NCI-H345 treated with DMSO at 0.1 percent for 48 hours (cell line): ENCODE measurements at regions not wholly inside any gene's neighbourhood (a gene's known extent, or its start where the extent isn't known, plus 50 kb on each side); places are given as distances from the start of the nearest gene placed in this dataset.
"Not testable (repeated sequence)": the region's sequence is repeated elsewhere in the genome, so short reads cannot be mapped to it uniquely, and the experiment has no call there.

Source experiments
- DNase-seq: peaks from one replicate; lab custom pipeline; 2025; ENCODE audit not compliant: unreplicated experiment; lab: John Stamatoyannopoulos, UW

DNA sequence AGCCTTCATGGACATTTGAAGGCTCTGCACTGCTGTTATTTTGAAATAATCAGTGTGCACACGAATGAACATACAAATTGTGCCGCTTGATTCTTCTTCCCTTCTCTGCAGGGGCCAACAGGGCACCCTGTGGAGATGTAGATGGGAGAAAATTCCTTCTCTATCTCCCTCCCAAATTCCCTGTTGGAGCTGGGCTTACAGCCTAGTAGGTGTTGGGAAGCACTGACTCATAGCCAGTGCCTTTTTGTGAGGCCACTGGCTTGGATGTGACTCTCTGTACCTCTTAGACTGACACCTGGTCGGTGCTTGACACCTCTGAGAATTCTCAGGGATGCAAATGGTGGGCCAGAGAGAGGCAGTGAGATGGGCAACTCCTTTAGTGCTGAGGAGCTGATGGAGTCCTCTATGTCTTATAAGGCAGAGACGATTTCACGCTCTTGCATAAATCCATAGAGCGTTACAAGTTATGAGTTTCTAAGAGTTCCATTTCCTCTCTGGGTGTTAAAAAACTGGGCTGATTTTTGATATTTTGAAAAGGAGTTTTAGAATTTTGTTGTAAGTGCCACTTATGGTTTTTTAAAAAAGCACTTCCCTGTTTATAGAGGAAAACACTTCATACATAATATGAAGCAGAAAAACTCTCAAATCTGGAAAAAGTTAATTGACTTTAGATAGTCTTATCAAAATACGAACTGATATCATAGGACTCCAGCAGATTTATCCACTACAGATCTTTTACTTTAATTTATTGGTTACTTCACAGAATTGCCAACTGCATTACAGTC lies 89.8 kb upstream of the MAP3K7 start:
- no peak for DNase-seq

DNA sequence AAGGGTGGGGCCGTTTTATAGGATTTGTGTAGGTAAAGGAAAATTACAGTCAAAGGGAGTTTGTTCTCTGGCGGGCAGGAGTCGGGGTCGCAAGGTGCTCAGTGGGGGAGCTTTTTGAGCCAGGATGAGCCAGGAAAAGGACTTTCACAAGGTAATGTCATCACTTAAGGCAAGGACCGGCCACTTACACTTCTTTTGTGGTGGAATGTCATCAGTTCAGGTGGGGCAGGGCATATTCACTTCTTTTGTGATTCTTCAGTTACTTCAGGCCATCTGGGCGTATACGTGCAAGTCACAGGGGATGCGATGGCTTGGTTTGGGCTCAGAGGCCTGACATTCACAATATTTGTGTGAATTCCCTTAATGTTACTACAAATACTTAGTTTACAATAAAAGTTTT lies 88.2 kb upstream of the MAP3K7 start:
- DNase-seq, result not testable (repeated sequence)

DNA sequence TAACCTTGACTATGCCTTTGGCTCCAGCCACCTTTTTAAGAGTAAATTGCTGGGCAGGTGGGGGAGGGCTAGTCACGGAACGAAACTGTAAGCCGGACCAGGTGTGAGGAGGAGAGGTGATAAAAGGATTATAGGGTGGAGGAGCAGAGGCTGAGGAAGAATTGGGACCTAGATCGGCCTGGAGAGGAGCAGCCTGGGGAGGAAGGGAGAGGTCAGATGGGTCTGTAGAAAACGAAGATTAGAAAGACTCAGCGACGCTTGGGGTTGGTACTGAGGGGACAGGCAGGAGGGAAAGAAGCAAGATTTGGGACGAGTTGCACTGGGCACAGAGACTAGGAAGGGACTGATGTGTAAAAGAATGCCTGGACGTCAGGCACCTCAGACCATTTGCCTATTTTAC lies 87.2 kb upstream of the MAP3K7 start:
- not testable (repeated sequence) for DNase-seq

DNA sequence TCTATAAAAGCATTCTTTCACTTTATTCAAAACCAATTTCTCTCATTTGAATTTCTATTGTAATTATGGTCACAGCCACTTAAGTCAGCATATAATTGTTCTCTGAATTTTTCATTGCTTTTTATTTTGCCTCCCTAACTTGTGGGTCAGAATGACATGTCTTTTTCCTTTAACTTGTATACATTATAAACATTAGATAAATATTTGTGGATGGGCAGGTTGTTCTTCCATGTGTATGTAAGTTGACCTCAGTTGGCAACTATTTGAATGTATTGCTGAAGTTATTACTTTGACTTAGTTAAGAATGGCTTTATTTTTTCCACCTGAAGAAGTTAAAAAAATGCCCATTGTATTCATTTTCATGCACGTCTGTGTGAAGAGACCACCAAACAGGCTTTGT lies 83.0 kb upstream of the MAP3K7 start:
- DNase-seq, result no peak

DNA sequence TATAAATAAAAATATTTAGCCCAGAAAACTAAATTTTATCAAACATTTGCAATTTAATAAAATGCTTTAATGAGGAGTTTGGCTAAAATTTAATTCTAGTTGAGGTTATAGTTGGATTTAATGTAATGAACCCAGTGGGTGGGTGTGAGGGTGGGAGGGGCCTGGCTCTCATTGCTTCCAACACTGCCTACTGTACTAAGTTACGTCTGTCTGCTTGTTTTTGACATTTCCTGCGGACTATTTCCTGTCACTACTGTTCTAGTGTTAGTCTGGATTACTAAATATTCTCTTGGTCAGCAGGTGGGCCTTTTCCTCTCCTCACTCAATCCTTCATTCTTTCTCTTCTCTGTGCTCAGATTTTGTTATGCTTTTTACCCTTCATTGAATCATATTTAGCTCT lies 82.5 kb upstream of the MAP3K7 start:
- DNase-seq, result no peak

DNA sequence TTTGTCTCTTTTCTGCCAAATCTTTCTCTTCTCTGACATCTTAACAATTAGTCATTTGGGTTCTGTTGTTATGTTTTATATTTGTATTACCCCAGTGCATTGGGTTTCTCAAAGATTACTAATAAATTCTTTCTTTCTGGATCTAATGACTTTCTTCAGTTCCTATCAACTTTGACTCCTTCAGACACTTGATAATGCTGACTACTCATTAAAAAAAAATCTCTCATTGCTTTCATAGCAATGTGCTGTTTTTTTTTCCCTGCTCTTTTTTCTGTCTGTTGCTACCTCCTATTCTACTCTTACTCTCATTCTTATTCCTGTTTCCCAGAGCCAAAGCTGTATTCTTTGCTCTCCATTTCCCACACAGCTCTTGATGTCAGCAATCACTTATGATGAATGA lies 81.3 kb upstream of the MAP3K7 start:
- DNase-seq, result no peak

DNA sequence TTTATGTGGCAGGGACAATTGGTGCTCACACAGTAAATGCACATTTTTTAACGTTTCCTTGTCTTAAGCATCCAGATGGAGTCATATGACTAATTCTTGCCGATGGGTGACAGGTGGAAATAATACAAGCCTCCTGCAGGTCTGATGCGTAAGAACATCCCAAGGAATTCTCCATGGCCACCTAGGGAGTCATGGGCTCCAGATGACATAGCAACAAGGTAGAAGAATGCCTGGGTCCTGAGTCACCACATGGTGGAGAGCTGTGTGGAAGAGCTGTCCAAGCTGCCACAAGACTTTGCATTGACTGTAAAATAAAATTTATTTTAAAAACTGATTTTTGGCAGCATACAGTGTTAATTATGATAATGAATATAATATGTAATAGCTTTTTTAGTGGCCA lies 77.0 kb upstream of the MAP3K7 start:
- DNase-seq, result no peak

DNA sequence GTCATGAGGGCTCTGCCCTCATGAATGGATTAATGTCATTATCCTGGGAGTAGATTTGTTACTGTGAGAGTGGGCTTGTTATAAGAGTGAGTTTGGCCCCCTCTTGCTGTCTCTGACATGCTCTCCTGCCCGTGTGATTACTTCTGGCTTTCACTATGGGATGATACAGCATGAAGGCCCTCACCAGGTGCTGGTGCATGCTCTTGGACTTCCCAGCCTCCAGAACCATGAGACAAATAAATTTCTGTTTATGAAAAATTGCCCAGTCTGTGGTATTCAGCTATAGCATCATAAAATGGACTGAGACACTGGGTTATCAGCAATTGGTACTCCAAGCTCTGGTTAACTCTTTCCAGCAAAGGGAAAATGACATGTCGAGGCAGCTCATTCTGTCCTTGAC lies 76.2 kb upstream of the MAP3K7 start:
- no peak for DNase-seq

DNA sequence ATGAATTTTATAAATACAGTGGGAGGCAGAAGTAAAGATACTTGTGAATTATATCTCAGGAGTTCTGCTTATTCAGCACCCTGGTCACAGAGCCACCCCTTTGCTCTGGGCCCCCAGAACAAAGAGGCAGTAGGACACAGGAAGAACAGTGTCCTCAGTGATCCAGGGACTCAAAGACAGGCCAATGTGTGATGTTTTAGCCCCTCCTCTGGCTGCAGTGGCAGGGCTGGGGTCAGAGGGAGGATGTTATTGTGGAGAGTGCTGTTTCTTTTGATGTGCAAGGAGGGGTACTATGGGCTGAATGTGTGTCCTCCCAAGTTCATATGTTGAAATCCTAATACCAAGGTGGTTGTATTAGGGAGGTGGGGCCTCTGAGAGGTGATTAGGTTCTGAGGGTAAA lies 74.1 kb upstream of the MAP3K7 start:
- no peak for DNase-seq

DNA sequence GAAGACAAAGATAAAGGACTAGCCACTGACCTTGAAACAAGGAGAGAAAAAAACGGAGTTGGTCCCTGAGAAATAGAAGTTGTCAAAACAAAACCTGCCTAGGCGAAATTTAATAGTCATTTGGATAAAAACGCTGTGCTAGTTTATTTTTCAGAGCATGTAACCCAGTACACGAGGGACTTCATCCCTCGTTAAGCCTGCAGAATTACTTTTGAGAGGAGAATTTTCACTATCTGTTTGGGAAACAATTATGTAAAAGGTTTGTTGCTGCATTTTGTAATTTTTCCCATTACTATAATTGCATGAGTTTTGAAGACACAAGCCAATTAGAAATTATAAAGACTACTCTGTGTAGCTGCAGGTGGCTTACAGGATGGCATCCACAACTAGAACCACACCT lies 71.6 kb upstream of the MAP3K7 start:
- no peak for DNase-seq

DNA sequence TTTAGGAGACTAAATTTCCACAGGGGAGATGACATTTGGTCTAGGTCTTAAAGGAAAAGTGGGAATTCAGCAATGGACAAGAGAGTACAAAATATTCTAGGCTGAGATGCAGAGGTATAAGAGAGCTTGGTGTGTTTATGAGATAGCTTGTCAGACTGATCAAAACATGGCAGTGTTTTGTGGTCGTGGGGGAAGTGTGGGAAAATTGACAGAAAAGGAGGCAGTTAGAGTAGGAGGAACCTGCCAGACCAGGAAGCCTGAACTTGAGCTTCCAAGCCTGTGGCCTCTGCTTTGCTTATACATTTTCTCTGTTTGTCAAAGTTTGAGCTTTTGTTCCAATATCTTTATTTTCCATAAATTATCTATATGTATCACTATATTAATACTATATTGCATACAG lies 69.5 kb upstream of the MAP3K7 start:
- DNase-seq, result no peak

DNA sequence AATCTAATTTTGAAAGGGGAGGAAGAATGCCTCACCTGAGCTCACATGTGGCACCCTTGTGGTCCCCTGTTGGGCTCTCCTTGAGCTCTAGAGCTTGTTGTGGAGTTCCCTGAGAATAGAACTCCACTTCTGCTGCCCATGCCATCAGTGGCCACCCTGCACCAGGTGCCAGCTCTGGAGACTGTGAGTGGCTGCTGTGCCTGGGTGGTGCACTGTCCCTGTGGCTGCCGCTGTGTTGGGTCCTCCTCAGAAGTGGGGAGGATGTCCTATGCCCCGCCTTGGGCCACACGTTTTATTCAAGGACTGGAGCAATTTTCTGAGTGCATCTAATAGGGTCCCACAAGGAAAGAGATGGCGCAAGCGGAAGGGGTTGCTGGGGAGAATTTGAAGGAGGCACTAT lies 67.9 kb upstream of the MAP3K7 start:
- no peak for DNase-seq

DNA sequence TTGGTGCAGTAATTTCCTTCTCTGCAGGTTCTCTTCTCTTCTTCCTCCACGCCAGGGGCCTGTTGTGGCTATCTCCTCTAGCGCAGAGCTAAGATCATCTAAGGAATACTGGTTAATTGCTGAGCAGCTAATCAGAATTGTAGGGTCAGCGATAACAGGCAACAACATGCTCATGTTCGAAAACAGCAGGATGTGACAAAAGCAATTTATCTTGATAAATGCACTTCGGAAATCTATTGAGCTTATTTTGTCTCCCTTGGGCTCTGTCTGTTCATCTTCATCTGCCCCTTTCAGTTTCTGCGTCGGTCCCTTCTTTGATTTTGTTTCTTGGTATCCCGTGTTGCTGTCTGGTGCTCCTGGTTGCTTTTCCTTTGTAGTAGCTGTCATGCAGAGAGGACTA lies 67.3 kb upstream of the MAP3K7 start:
- no peak for DNase-seq

DNA sequence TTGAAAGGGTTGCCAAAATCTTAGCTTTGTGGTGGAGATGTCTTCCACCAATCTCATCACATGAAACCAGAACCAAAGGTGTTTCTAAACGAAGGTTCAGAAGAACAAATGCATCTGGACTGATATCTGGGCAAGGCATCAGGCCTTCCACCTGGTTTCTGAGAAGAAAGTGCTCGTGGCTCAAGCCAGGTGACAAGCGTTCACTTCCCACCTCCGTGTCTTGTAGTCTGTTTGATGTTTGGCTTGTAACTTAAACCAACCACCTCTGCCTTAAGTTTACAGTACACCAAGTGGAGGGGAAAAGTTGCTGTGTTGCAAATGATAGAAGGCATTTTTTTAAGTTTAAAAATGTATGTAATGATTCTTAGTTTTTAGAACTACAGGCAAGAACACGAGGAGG lies 66.9 kb upstream of the MAP3K7 start:
- no peak for DNase-seq

DNA sequence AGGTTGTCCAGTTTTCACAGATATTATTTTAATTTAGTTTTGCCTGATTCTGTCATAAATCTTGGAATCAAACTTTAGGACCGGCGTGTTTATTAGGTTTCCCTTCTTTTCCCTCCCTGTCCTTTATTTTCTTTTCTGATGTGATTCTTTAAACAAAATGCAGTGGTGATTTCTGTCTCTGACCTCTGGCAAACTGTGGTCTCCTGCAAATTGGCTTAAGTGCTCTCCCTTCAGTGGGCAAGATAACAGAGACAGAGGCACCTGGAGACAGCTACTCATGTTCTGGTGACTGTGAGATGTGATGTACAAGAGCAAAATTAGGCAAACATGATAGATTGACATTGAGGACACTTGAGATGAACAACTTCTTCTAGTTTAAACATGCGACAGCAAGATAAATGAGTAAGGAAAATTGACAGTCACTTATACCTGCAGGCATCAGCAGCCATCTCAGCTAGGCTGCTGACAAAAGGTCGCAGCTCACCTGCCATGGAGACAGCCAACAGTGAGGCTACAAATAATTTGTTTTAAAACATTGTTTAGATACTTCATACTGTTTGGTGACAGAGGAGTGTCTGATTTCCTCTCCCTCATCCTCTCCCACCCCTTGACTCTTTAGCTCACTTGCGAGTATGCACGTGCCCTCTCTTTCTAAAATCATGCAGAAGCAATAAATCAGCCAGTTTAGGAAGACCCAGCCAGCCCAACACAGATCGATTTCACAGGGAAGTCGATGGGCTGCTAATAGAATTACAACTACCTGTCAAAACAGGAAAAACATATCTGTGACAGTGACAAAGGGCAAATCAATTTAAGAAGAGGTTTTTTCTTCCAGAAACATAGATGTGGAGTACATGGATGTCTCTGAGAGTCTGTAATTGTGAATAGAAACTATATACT lies 63.4 kb upstream of the MAP3K7 start:
- peak; percentile 83 for DNase-seq

DNA sequence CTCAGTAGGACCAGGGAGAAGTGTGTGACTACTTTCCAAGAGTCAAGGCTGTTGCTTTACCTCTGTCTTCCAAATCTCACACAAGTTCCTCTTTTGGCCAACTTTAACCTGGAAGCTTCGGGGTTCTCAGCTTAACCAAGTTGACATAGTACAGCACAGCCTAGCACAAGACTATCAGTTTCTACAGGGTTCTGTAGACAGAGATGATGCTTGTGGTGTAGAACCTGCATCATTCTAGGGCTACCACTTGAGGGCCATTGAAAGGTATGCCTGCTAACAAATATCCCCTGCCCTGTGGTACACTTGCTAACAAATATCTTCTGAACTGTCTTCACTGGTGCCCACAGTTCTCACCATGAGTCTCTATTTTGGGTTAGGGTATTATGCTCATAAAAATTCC lies 62.0 kb upstream of the MAP3K7 start:
- DNase-seq, result no peak

DNA sequence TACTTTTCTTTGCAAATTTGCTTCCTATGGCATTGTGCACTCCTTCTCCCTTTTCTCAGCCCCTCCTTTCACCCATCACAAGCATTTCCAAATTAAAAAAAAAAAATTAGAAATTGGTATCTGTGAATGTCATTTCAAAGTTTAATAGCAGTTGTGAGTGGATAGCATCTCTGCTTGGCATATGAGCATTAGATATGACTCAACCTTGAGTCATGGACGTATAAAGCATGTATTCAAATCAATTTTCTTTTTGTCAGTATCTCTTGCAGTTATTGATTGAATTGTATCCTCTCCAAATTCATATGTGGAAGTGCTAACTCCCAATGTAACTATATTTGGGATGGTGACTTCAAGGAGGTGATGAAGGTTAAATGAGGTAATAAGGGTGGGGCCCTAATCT lies 60.1 kb upstream of the MAP3K7 start:
- DNase-seq, result no peak

DNA sequence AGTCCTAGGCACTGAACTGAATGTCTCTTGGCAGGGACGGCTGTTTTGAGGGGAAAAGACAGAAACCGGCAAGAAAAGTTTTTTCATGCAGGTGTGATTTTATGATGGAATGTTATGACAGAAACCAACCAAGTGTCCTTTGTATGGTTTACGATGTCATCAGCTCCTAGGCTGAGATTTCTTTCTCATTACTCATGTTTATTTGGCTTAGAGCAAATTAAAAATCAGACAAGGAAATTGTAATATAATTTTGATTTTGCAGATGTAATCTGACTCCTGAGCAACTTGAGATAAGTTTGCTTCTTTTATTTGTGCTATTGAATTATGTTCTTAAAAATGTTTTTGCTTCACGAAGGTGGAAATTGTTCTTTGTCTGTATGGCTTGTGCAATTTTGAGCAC lies 58.8 kb upstream of the MAP3K7 start:
- DNase-seq, result no peak

DNA sequence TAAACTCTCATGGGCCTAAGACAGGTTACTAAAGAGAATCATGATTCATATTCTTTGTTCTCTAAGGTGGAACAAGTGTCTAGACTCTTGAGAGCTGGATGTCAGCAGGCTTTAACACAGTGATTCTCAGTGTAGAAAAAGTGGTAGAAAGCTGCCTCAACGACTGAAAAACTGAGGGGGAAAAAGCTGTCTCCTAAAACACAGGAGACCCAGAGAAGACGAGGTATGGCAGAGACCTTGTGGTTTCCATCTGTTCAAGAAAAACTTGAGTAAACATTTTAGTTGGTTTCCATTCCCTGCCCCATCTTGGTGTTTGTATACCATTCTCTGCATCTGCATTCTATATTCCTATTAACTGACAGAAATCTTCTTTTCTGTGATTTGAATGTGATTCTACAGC lies 57.6 kb upstream of the MAP3K7 start:
- no peak for DNase-seq

DNA sequence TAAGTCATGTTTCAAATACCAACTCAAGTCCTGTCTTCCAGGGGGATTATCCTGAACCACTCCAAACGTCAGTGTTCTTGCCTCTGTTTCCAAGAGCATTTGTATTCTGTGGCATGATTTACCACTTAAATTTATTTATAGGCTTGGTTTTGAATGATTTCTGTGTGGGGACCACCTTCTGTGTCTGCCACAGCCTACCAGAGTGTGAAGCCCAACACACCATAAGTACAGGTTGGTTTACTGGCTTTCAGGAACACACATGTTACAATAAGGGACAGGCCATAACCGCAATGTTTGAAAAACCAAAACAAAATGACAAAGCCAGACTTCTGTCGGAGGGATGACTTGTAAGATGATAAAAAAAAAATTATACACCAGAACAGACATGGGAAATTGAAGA lies 56.5 kb upstream of the MAP3K7 start:
- no peak for DNase-seq

DNA sequence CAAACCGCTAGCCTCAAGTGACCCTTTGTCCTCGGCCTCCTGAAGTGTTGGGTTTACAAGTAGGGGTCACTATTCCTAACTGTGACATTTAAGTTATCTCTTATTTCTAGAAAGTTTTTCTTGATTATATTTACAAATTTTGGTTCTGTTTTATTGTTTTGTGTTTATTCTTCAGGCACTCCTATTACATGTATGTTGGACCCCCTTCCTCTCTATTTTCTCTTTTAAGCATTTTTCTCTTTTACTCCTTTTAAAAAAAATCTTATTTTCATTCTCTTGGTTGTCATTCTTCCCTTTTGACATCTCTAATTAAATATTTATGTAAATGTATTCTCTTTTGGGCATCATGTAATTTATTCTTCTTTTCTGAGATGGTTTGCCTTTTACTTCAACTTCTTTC lies 50.4 kb upstream of the MAP3K7 start:
- no peak for DNase-seq
